Left ventricle myocardium superior (tissue), 1 donor: ENCODE measurements at regions not wholly inside any gene's neighbourhood (a gene's known extent, or its start where the extent isn't known, plus 50 kb on each side); places are given as distances from the start of the nearest gene placed in this dataset.
A peak's percentile ranks its signal among the peaks of the same experiment; 100 is the strongest.
"Not testable (repeated sequence)": the region's sequence is repeated elsewhere in the genome, so short reads cannot be mapped to it uniquely, and the experiment has no call there.

ENCODE experiments used
- ATAC-seq: fragments of 200-7000 bp; cut with Tn5 transposase; one replicate; pipeline ENCODE4 v1.9.1; 2020; ENCODE audit warnings: mild to moderate bottlenecking, moderate library complexity
- DNase-seq: peaks from one replicate; pipeline ENCODE4 v3.0.0-alpha.2; 2020
- intact Hi-C: fragments of 100-400 bp; cut with micrococcal nuclease; formaldehyde crosslinking; loops from one replicate; pipeline ENCODE4 v1.11.0; 2022
- donor health status: DM: no; HTN: yes; CAD: no; lungs with severe emphysema.

- intact Hi-C loops = loop anchor here (5.0 kb wide), 1 partner anchor 714 kb away; the partner anchor contains the start of gene NUAK1
Measured at GRCh38 chr12:105423237-105423636, 92.7 kb downstream of the C12orf75 start.

GRCh38 chr12:105423921-105424320 is 93.4 kb downstream of the C12orf75 start:
- intact Hi-C loops = loop anchor here (5.0 kb wide), 1 partner anchor 713 kb away; the partner anchor contains the start of gene NUAK1
- DNase-seq = no peak
- ATAC-seq = no peak

More at GRCh38 chr12:105423237-105423636, 92.7 kb downstream of the C12orf75 start:
- no peak for ATAC-seq
- no peak for DNase-seq

- intact Hi-C loops = no loop called here
- ATAC-seq = no peak
- DNase-seq = no peak
Measured at GRCh38 chr12:105425254-105426174, 95.0 kb downstream of the C12orf75 start.

GRCh38 chr12:105426766-105427165 is 96.3 kb downstream of the C12orf75 start:
- intact Hi-C loops = no loop called here
- no peak for ATAC-seq

GRCh38 chr12:105427883-105428282 is 97.4 kb downstream of the C12orf75 start:
- intact Hi-C loops = no loop called here
- DNase-seq (no peak), ATAC-seq (no peak)

More at GRCh38 chr12:105426766-105427165, 96.3 kb downstream of the C12orf75 start:
- DNase-seq = no peak

- intact Hi-C loops = no loop called here
Measured at GRCh38 chr12:105428793-105429395, 98.4 kb downstream of the C12orf75 start.

GRCh38 chr12:105429511-105429910 is 99.0 kb downstream of the C12orf75 start:
- ATAC-seq (no peak), DNase-seq (no peak)
- intact Hi-C loops = no loop called here

More at GRCh38 chr12:105428793-105429395, 98.4 kb downstream of the C12orf75 start:
- no peak for DNase-seq
- ATAC-seq = no peak

- DNase-seq = no peak
- no peak for ATAC-seq
- intact Hi-C loops = no loop called here
Measured at GRCh38 chr12:105431537-105432100, 101.1 kb downstream of the C12orf75 start.

GRCh38 chr12:105433804-105434203 is 103.3 kb downstream of the C12orf75 start:
- DNase-seq (no peak), ATAC-seq (no peak)
- intact Hi-C loops = no loop called here

- ATAC-seq = no peak
- DNase-seq = no peak
- intact Hi-C loops = no loop called here
Measured at GRCh38 chr12:105436636-105437035, 106.1 kb downstream of the C12orf75 start.

GRCh38 chr12:105440037-105440664 is 109.7 kb downstream of the C12orf75 start:
- DNase-seq (no peak), ATAC-seq (no peak)
- intact Hi-C loops = no loop called here

- intact Hi-C loops = no loop called here
- ATAC-seq (no peak), DNase-seq (no peak)
Measured at GRCh38 chr12:105443802-105444652, 113.5 kb downstream of the C12orf75 start.

GRCh38 chr12:105444653-105445102 is 114.2 kb downstream of the C12orf75 start:
- DNase-seq (no peak), ATAC-seq (no peak)
- intact Hi-C loops = no loop called here

GRCh38 chr12:105445249-105445648 is 114.8 kb downstream of the C12orf75 start:
- intact Hi-C loops = no loop called here
- DNase-seq = no peak
- no peak for ATAC-seq

- intact Hi-C loops = no loop called here
- ATAC-seq (peak; percentile 60), DNase-seq (no peak)
Measured at GRCh38 chr12:105445649-105446048, 115.2 kb downstream of the C12orf75 start.

GRCh38 chr12:105446460-105446859 is 116.0 kb downstream of the C12orf75 start:
- ATAC-seq, DNase-seq, intact Hi-C loops: not testable (repeated sequence)

GRCh38 chr12:105449431-105449830 is 118.9 kb downstream of the C12orf75 start:
- intact Hi-C loops = no loop called here
- no peak for DNase-seq

GRCh38 chr12:105451211-105451610 is 120.7 kb downstream of the C12orf75 start:
- ATAC-seq = no peak
- intact Hi-C loops = no loop called here
- no peak for DNase-seq

More at GRCh38 chr12:105449431-105449830, 118.9 kb downstream of the C12orf75 start:
- ATAC-seq = no peak
